Activated CD4-positive, alpha-beta memory T cell treated with anti-CD3 and anti-CD28 coated beads for 36 hours (primary cell): ENCODE measurements at regions not wholly inside any gene's neighbourhood (a gene's known extent, or its start where the extent isn't known, plus 50 kb on each side); places are given as distances from the start of the nearest gene placed in this dataset.

ENCODE experiments used
- CTCF ChIA-PET: fragments of 350-600 bp; sonication (Branson Sonifier 250); formaldehyde crosslinking; loops from one replicate; lab custom pipeline; 2021; ENCODE audit warnings: antibody characterized with exemption, inconsistent platforms; lab: Charles Lee
- POLR2A ChIA-PET: fragments of 350-600 bp; sonication (Branson Sonifier 250); formaldehyde crosslinking; loops from one replicate; lab custom pipeline; 2021; ENCODE audit warnings: antibody characterized with exemption; lab: Charles Lee
- DNase-seq: peaks from one replicate; pipeline ENCODE4 v3.0.0-alpha.2; 2020
- H3K27ac Mint-ChIP-seq: one replicate; pipeline ENCODE4 v1.8.0; 2021; ENCODE audit warnings: mixed read lengths
- H3K27me3 Mint-ChIP-seq: one replicate; pipeline ENCODE4 v1.8.0; 2021; ENCODE audit warnings: mixed read lengths
- H3K36me3 Mint-ChIP-seq: one replicate; pipeline ENCODE4 v1.8.0; 2021; ENCODE audit warnings: mixed read lengths
- H3K4me1 Mint-ChIP-seq: one replicate; pipeline ENCODE4 v1.8.0; 2021; ENCODE audit warnings: low read depth, mixed read lengths
- H3K4me3 Mint-ChIP-seq: one replicate; pipeline ENCODE4 v1.8.0; 2021; ENCODE audit warnings: mild to moderate bottlenecking, mixed read lengths
- H3K9me3 Mint-ChIP-seq: one replicate; pipeline ENCODE4 v1.8.0; 2021; ENCODE audit warnings: mixed read lengths
- intact Hi-C: fragments of 100-400 bp; cut with micrococcal nuclease; formaldehyde crosslinking; loops from one replicate; pipeline ENCODE4 v1.15.1; 2023

GRCh38 chr22:47994045-47994444 is 1231.6 kb downstream of the TBC1D22A start:
- H3K4me1 Mint-ChIP-seq = no peaks in the 10 kb centered on the region
- ChIA-PET POLR2A (no interaction called here), CTCF (no interaction called here)
- peaks cover 3% of the 10 kb centered on the region for H3K27me3 Mint-ChIP-seq
- intact Hi-C loops = no loop called here
- peaks cover 2% of the 10 kb centered on the region for H3K36me3 Mint-ChIP-seq
- DNase-seq = no peak
- H3K27ac Mint-ChIP-seq = no peak overlapping the region
- peaks cover 6% of the 10 kb centered on the region for H3K9me3 Mint-ChIP-seq
- no peak overlapping the region for H3K4me3 Mint-ChIP-seq

- Mint-ChIP-seq H3K4me1 (no peaks in the 10 kb centered on the region), H3K27ac (no peak overlapping the region), H3K27me3 (peaks cover 17% of the 10 kb centered on the region), H3K36me3 (peaks cover 4% of the 10 kb centered on the region), H3K9me3 (peaks cover 22% of the 10 kb centered on the region), H3K4me3 (no peak overlapping the region)
- no peak for DNase-seq
- intact Hi-C loops = no loop called here
- ChIA-PET POLR2A (no interaction called here), CTCF (no interaction called here)
Measured at GRCh38 chr22:47990481-47990880, 1228.0 kb downstream of the TBC1D22A start.

GRCh38 chr22:47987885-47988515 is 1225.5 kb downstream of the TBC1D22A start:
- ChIA-PET CTCF (no interaction called here), POLR2A (no interaction called here)
- peaks cover 22% of the 10 kb centered on the region for H3K9me3 Mint-ChIP-seq
- no peak for DNase-seq
- peaks cover 4% of the 10 kb centered on the region for H3K36me3 Mint-ChIP-seq
- no peak overlapping the region for H3K4me3 Mint-ChIP-seq
- intact Hi-C loops = no loop called here
- H3K27me3 Mint-ChIP-seq = peaks cover 20% of the 10 kb centered on the region
- no peak overlapping the region for H3K27ac Mint-ChIP-seq
- H3K4me1 Mint-ChIP-seq = no peaks in the 10 kb centered on the region

GRCh38 chr22:47976219-47976618 is 1213.8 kb downstream of the TBC1D22A start:
- DNase-seq = no peak
- ChIA-PET POLR2A (no interaction called here), CTCF (no interaction called here)
- Mint-ChIP-seq H3K36me3 (no peaks in the 10 kb centered on the region), H3K4me3 (no peak overlapping the region), H3K9me3 (peaks cover 5% of the 10 kb centered on the region), H3K27ac (no peak overlapping the region), H3K27me3 (peaks cover 2% of the 10 kb centered on the region), H3K4me1 (no peaks in the 10 kb centered on the region)
- intact Hi-C loops = no loop called here

- H3K9me3 Mint-ChIP-seq = no peaks in the 10 kb centered on the region
- ChIA-PET POLR2A (no interaction called here), CTCF (no interaction called here)
- no peaks in the 10 kb centered on the region for H3K4me1 Mint-ChIP-seq
- no peak overlapping the region for H3K4me3 Mint-ChIP-seq
- no peak for DNase-seq
- no peaks in the 10 kb centered on the region for H3K27me3 Mint-ChIP-seq
- H3K27ac Mint-ChIP-seq = no peak overlapping the region
- intact Hi-C loops = no loop called here
- H3K36me3 Mint-ChIP-seq = no peaks in the 10 kb centered on the region
Measured at GRCh38 chr22:47967831-47968230, 1205.4 kb downstream of the TBC1D22A start.

- no peaks in the 10 kb centered on the region for H3K36me3 Mint-ChIP-seq
- intact Hi-C loops = no loop called here
- H3K4me3 Mint-ChIP-seq = no peak overlapping the region
- no peaks in the 10 kb centered on the region for H3K4me1 Mint-ChIP-seq
- no peak for DNase-seq
- CTCF ChIA-PET = no interaction called here
- no peaks in the 10 kb centered on the region for H3K9me3 Mint-ChIP-seq
- POLR2A ChIA-PET = no interaction called here
- H3K27ac Mint-ChIP-seq = no peak overlapping the region
- no peaks in the 10 kb centered on the region for H3K27me3 Mint-ChIP-seq
Measured at GRCh38 chr22:47966316-47966715, 1203.9 kb downstream of the TBC1D22A start.

- intact Hi-C loops = no loop called here
- ChIA-PET POLR2A (no interaction called here), CTCF (no interaction called here)
- Mint-ChIP-seq H3K27me3 (no peaks in the 10 kb centered on the region), H3K36me3 (no peaks in the 10 kb centered on the region), H3K4me3 (no peak overlapping the region), H3K4me1 (no peaks in the 10 kb centered on the region), H3K9me3 (no peaks in the 10 kb centered on the region), H3K27ac (no peak overlapping the region)
- no peak for DNase-seq
Measured at GRCh38 chr22:47965896-47966295, 1203.4 kb downstream of the TBC1D22A start.

- ChIA-PET CTCF (no interaction called here), POLR2A (no interaction called here)
- H3K27ac Mint-ChIP-seq = no peak overlapping the region
- no peak overlapping the region for H3K4me3 Mint-ChIP-seq
- no peaks in the 10 kb centered on the region for H3K36me3 Mint-ChIP-seq
- intact Hi-C loops = no loop called here
- no peaks in the 10 kb centered on the region for H3K4me1 Mint-ChIP-seq
- no peaks in the 10 kb centered on the region for H3K9me3 Mint-ChIP-seq
- H3K27me3 Mint-ChIP-seq = no peaks in the 10 kb centered on the region
- DNase-seq = no peak
Measured at GRCh38 chr22:47965066-47965465, 1202.6 kb downstream of the TBC1D22A start.

GRCh38 chr22:47963660-47964059 is 1201.2 kb downstream of the TBC1D22A start:
- no peak overlapping the region for H3K4me3 Mint-ChIP-seq
- CTCF ChIA-PET = no interaction called here
- no peaks in the 10 kb centered on the region for H3K27me3 Mint-ChIP-seq
- H3K9me3 Mint-ChIP-seq = peaks cover 4% of the 10 kb centered on the region
- no peak overlapping the region for H3K27ac Mint-ChIP-seq
- no peaks in the 10 kb centered on the region for H3K4me1 Mint-ChIP-seq
- DNase-seq = no peak
- POLR2A ChIA-PET = no interaction called here
- intact Hi-C loops = no loop called here
- no peaks in the 10 kb centered on the region for H3K36me3 Mint-ChIP-seq

GRCh38 chr22:47957649-47958048 is 1195.2 kb downstream of the TBC1D22A start:
- peaks cover 2% of the 10 kb centered on the region for H3K27me3 Mint-ChIP-seq
- no peak overlapping the region for H3K27ac Mint-ChIP-seq
- intact Hi-C loops = no loop called here

GRCh38 chr22:47954107-47954506 is 1191.7 kb downstream of the TBC1D22A start:
- Mint-ChIP-seq H3K4me3 (no peak overlapping the region), H3K9me3 (peaks cover 12% of the 10 kb centered on the region), H3K27ac (no peak overlapping the region), H3K27me3 (peaks cover 8% of the 10 kb centered on the region), H3K4me1 (no peaks in the 10 kb centered on the region), H3K36me3 (no peaks in the 10 kb centered on the region)
- DNase-seq = no peak
- ChIA-PET CTCF (no interaction called here), POLR2A (no interaction called here)
- intact Hi-C loops = no loop called here

More at GRCh38 chr22:47957649-47958048, 1195.2 kb downstream of the TBC1D22A start:
- ChIA-PET CTCF (no interaction called here), POLR2A (no interaction called here)
- no peak for DNase-seq
- Mint-ChIP-seq H3K4me3 (no peak overlapping the region), H3K4me1 (no peaks in the 10 kb centered on the region), H3K9me3 (peaks cover 12% of the 10 kb centered on the region), H3K36me3 (no peaks in the 10 kb centered on the region)

- ChIA-PET CTCF (no interaction called here), POLR2A (no interaction called here)
- peaks cover 2% of the 10 kb centered on the region for H3K4me1 Mint-ChIP-seq
- H3K36me3 Mint-ChIP-seq = no peaks in the 10 kb centered on the region
- H3K27me3 Mint-ChIP-seq = peaks cover 2% of the 10 kb centered on the region
- H3K27ac Mint-ChIP-seq = no peak overlapping the region
- intact Hi-C loops = no loop called here
- H3K4me3 Mint-ChIP-seq = no peak overlapping the region
- DNase-seq = no peak
- peaks cover 2% of the 10 kb centered on the region for H3K9me3 Mint-ChIP-seq
Measured at GRCh38 chr22:47944941-47945340, 1182.5 kb downstream of the TBC1D22A start.
